DND-41 (cell line): ENCODE measurements at regions not wholly inside any gene's neighbourhood (a gene's known extent, or its start where the extent isn't known, plus 50 kb on each side); places are given as distances from the start of the nearest gene placed in this dataset.

ENCODE experiments used
- EZH2 ChIP-seq: IDR thresholded peaks from 3 replicates; pipeline ENCODE4 v1.6.1; 2012; ENCODE audit warnings: borderline replicate concordance, low read depth, mild to moderate bottlenecking, moderate library complexity, low read length, inconsistent platforms; ENCODE audit not compliant: severe bottlenecking
- TF ChIP-seq, protein P1 (sequence below): IDR thresholded peaks from 2 replicates; pipeline ENCODE4 v1.5.1; 2012; ENCODE audit warnings: borderline replicate concordance, low read length, moderate library complexity, mild to moderate bottlenecking; ENCODE audit not compliant: poor library complexity, severe bottlenecking; ENCODE audit errors: extremely low read depth

DNA sequence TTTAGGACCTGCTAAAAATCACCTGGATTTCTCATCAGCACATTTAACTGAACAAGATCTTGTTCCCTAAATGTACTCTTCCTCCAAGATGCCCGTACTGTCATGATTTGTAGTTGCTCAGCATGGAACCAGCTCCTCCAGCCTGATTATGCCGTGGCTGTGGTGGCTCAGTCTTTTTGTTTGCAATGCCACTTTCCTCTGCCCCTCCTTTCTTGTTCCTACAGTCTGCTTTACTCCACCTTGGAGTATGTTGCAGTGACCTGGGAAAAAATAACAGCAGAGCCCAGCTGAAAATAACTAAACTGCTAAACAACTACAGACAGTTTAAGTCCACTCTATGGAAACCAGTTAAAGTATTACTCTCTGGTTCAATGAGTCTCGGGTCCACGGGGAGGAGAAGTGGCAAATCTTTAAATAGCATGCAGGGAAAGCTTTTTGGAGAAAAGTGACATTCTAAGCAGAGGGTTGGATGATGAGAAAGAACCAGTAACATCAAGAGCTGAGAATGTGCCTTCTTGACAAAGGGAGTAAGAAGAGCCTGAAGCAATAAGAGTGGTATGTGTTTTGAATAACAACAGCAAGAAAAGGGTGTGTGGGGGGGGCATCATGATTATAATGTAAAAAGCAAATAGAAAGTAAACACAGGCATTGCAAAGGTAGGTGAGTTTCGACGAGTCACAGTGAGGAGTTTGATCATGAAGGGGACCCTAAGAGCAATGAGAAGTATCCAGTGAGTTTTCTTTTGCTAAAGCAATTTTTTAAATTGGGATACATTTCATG lies 225.7 kb downstream of the TMX3 start:
- TF ChIP-seq, protein P1, sequence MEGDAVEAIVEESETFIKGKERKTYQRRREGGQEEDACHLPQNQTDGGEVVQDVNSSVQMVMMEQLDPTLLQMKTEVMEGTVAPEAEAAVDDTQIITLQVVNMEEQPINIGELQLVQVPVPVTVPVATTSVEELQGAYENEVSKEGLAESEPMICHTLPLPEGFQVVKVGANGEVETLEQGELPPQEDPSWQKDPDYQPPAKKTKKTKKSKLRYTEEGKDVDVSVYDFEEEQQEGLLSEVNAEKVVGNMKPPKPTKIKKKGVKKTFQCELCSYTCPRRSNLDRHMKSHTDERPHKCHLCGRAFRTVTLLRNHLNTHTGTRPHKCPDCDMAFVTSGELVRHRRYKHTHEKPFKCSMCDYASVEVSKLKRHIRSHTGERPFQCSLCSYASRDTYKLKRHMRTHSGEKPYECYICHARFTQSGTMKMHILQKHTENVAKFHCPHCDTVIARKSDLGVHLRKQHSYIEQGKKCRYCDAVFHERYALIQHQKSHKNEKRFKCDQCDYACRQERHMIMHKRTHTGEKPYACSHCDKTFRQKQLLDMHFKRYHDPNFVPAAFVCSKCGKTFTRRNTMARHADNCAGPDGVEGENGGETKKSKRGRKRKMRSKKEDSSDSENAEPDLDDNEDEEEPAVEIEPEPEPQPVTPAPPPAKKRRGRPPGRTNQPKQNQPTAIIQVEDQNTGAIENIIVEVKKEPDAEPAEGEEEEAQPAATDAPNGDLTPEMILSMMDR: no peak
- no peak for TF ChIP-seq EZH2
